Occipital lobe (tissue), 1 donor: ENCODE measurements at regions not wholly inside any gene's neighbourhood (a gene's known extent, or its start where the extent isn't known, plus 50 kb on each side); places are given as distances from the start of the nearest gene placed in this dataset.
"Not testable (repeated sequence)": the region's sequence is repeated elsewhere in the genome, so short reads cannot be mapped to it uniquely, and the experiment has no call there.

Experiments
- DNase-seq: peaks from one replicate; lab custom pipeline; 2025; lab: John Stamatoyannopoulos, UW

DNA sequence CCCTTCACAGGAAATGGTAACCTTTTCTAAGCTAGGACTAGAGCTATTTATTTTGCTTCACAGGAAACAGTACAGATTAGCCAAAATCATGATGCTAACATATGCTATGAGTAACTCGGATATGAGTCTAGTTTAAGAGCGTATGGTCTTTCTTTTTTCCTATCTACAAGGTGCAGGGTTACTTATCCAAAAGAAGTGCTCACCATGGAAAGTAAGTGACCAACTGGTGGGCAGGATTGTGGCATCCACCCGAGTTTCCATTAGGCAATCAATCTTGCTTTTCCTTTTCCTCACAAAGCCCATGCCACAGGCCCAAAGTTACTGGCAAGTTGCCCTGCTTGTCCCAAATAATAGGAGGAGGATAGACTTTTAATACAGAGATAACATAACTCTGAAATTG lies 765.1 kb upstream of the POM121L12 start:
- no peak for DNase-seq

DNA sequence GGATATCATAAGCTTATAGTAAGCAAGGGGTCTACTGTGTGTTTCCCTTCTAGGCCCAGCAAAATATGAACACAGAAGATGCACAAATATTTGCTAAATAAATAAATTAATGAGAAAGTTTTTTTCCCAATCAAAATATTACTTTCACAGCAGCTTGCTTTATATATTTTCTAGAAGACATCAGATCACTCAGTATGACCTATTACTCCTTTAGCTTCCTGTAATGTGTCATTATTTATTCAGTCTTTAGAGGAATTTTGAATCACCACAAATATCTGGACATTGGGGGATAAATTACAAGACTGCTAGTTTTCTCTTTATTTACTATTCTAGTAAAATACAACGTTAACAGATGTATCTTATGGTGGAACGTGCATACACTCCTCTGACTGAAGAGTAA lies 765.8 kb upstream of the POM121L12 start:
- no peak for DNase-seq

DNA sequence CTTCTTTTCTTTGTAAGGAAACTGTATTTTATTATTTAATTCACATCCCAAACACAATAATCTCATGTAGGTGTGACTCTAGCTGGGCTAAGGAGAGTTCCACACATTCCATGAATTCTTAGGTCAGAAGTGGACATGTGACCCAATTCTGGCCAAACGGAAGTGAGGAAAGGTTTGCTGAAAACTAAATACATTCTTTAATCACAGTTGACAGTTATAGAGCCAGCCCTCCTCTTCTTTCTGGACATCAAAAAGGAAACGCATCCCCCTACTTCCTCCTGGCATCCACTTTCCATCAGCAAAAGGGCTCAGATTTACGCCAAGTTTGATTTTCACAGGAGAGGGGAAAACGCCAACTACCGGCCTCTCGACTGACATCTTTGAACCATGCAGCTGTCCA lies 774.4 kb upstream of the POM121L12 start:
- no peak for DNase-seq

GRCh38 chr7:52260046-52260665 lies 775.3 kb upstream of the POM121L12 start:
- DNase-seq = no peak

GRCh38 chr7:52257890-52258289 lies 777.5 kb upstream of the POM121L12 start:
- no peak for DNase-seq

- DNase-seq = no peak
These were observed 780.9 kb upstream of the POM121L12 start for GRCh38 chr7:52254396-52255010.

DNA sequence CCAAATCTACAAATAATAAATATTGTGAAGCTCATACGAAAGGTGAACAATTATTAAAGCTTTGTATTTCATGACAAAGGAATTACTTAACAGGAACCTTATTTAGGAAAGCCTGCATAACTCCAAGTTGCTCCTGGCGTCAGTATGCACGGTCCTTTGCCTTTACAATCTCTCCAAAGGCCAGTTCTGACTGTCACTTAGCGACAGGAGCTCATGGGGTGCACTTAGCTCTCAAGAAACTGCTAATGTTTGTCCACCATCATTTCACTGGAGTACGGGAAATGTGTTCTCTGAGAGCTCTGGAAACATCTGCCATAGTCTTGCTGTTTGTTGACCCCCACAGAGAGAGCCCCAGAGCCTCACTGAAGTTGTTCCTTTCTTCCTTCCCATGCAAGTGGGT lies 781.5 kb upstream of the POM121L12 start:
- no peak for DNase-seq

- DNase-seq = no peak
These were observed 785.7 kb upstream of the POM121L12 start for GRCh38 chr7:52249741-52250140.

GRCh38 chr7:52247518-52247917 lies 787.9 kb upstream of the POM121L12 start:
- no peak for DNase-seq

GRCh38 chr7:52243685-52244084 lies 791.7 kb upstream of the POM121L12 start:
- DNase-seq = no peak

DNA sequence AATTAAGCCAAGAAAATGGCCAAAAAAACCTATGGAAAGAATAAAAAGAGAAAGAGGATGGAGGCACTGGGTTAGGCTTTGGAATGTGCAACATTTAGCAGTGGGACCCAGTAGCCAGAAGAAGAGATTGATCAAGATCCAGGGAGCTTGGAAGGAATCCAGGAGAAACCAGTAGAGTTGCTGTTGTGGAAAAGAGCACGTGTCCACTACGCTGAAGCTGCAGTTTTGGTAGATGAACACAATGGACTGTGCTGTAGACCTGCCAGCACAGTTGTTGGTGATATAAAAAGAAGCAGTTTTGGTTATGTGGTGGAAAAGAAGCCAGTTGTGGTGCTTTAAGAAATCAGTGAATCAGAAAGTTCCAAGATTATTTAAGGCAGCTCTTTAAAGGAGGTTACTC lies 802.2 kb upstream of the POM121L12 start:
- DNase-seq = peak; percentile 3

DNA sequence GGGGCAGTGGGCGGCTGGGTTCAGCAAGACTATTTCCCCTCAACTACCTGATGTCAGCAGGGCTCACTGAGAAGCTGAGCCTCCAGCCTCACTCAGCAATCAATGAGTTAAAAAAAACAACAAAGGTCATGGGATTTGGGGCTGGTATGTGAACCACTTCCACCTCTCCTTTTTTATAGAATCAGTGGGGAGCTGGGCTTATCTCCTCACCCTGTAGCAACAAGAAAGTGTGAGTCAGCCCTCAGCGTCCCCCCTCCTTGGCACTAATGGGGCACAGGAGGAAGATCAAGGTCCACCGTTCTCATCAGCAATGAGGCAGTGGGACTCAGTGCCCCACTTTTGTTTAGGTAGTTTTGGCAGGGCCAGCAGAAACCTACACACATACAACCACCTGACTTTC lies 823.5 kb upstream of the POM121L12 start:
- DNase-seq = no peak

DNA sequence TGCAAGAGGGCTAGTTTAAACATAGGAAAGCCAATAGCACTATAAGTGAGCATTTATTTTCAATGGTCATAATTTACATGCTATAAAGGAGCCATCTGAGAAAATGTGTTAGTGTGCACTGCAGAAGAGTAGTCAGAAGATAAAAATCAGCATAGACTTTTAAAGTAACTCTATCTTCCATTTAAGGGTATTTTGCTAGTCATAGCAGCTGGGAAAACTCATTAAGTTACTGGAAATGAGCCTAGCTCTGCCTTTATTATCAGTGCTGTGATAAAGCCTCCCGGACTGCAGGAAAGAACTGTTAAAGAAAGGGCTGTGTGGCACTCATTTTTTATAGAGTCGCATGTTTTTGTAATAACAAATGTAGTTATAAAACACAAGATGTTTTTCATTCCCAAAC lies 825.8 kb upstream of the POM121L12 start:
- DNase-seq = no peak

DNA sequence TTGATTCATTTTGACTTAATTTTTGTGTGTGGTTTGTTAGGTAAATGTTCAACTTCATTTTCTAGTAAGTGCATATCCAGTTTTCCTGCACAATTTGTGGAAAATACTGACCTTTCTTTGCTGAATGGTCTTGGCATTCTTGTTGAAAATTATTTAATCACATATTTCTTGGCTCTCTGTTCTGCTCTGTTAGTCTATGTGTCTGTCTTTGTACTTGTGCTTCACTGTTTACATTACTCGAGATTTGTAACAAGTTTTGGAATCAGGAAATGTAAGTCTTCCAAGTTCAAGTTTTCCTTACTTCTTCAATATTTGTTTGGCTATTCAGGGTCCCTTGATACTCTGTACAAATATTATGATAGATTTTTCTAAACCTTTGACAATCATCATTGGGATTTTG lies 838.2 kb upstream of the POM121L12 start:
- no peak for DNase-seq

DNA sequence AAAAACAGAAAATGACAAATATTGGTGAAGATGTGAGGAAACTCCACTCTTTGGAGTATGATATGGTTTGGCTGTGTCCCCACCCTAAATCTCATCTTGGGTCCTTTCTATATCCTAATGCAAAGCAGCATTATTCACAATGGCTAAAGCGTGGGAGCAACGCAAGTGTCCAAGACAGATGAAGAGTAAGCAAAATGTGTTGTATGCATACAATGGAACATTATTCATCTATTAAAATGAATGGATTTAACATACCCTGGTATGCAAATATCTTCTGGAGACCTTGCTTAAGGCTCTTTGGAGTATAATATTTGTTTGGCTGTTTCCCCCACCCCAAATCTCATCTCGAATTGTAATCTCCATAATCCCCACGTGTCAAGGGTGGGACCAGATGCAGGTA lies 839.8 kb upstream of the POM121L12 start:
- DNase-seq = no peak

- no peak for DNase-seq
These were observed 846.2 kb upstream of the POM121L12 start for GRCh38 chr7:52189153-52189778.

DNA sequence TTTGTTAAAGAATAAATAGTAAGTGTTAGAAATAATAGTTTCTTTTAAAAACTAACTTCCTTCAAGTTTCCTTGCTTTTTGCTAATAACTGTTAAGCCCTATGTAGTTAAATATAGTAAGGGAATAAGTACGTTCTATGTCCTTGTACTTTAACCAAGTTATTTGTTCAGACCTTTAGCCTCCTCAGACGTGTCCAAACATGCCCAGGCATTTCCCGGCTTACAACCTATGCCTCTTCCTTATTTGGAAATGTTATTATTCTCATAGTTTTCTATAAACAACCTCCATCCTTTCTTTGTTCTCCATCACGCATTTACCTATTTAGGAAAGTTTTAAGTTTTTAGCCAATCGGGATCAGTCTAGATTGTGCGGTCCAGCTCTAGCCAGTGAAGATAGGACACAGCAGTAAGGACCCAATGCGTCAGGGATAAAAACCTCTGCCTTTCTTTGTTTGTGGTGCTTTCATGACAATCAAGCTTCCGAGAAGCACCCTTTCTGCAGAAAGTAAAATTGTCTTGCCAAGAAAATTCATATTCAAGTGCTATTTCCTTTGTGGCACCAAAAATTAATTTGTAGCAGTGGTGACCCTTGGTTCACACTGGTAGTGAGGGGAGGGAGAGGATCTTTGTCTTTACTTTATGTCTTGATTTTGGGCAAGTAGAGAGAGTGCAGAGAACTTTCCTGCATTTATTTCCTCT lies 851.3 kb upstream of the POM121L12 start:
- DNase-seq = no peak

- no peak for DNase-seq
These were observed 855.5 kb upstream of the POM121L12 start for GRCh38 chr7:52179934-52180333.

GRCh38 chr7:52168085-52168484 lies 851.5 kb upstream of the COBL start:
- DNase-seq = no peak

- no peak for DNase-seq
These were observed 846.7 kb upstream of the COBL start for GRCh38 chr7:52163311-52163710.

GRCh38 chr7:52161483-52161882 lies 844.9 kb upstream of the COBL start:
- DNase-seq = no peak

- not testable (repeated sequence) for DNase-seq
These were observed 842.8 kb upstream of the COBL start for GRCh38 chr7:52159421-52159820.

DNA sequence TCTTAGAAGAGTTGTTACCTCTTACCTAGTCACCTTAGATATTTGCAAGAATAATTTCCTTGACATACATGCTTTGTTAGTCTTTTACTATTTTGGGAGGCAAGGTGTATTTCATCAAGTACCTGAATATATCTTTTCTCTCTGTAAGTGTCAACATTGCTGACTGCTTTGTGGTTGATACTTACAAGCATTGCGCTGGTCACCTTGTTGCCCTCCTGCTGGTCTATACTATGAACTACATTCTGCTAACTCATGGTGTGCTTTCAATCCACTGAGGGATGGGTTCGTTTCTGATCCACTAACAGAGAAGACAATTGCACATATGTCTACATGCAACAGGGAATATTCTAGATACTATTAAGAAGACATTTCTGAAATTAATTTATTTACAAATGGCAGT lies 837.8 kb upstream of the COBL start:
- DNase-seq = no peak
